Retinal pigment epithelial cell (primary cell): ENCODE measurements at regions not wholly inside any gene's neighbourhood (a gene's known extent, or its start where the extent isn't known, plus 50 kb on each side); places are given as distances from the start of the nearest gene placed in this dataset.

Source experiments
- DNase-seq: peaks from one replicate; pipeline ENCODE4 v3.0.0-alpha.2; 2010; ENCODE audit warnings: low read depth
- H3K4me3 ChIP-seq: 2 replicates; pipeline ENCODE4 v1.5.1; 2011; ENCODE audit warnings: mild to moderate bottlenecking, low read length, control low read depth, moderate library complexity
- CTCF ChIP-seq: conservative IDR thresholded peaks from 2 replicates; pipeline ENCODE4 v1.5.1; 2011; ENCODE audit warnings: low read depth, low read length, control low read depth, inconsistent platforms

- no peak overlapping the region for H3K4me3 ChIP-seq
- no peak for TF ChIP-seq CTCF
- no peak for DNase-seq
Measured at GRCh38 chr10:64158551-64158950, 637.4 kb downstream of the REEP3 start.

GRCh38 chr10:64159910-64160872 lies 639.0 kb downstream of the REEP3 start:
- no peak overlapping the region for H3K4me3 ChIP-seq
- TF ChIP-seq CTCF, result no peak

GRCh38 chr10:64170791-64171190 lies 649.6 kb downstream of the REEP3 start:
- no peak overlapping the region for H3K4me3 ChIP-seq
- no peak for TF ChIP-seq CTCF
- no peak for DNase-seq

More at GRCh38 chr10:64159910-64160872, 639.0 kb downstream of the REEP3 start:
- no peak for DNase-seq

- no peak for TF ChIP-seq CTCF
- DNase-seq, result no peak
- no peak overlapping the region for H3K4me3 ChIP-seq
Measured at GRCh38 chr10:64173826-64174225, 652.6 kb downstream of the REEP3 start.

- no peak for TF ChIP-seq CTCF
- H3K4me3 ChIP-seq, result no peak overlapping the region
- DNase-seq, result no peak
Measured at GRCh38 chr10:64174666-64175255, 653.6 kb downstream of the REEP3 start.

- DNase-seq, result no peak
Measured at GRCh38 chr10:64175271-64175962, 654.2 kb downstream of the REEP3 start.

More at GRCh38 chr10:64175271-64175962, 654.2 kb downstream of the REEP3 start:
- no peak for TF ChIP-seq CTCF
- H3K4me3 ChIP-seq, result no peak overlapping the region
